Endothelial cell of umbilical vein (primary cell): ENCODE measurements at regions not wholly inside any gene's neighbourhood (a gene's known extent, or its start where the extent isn't known, plus 50 kb on each side); places are given as distances from the start of the nearest gene placed in this dataset.

Source experiments
- BruUV-seq: library from RNA; stranded (reverse); fragments of 400-500 nt; replicated peaks from 2 replicates; lab custom pipeline; 2021; lab: Mats Ljungman, UMichigan
- CTCF ChIA-PET: fragments of 300-600, 350-600 bp; sonication (Branson Sonifier 250); formaldehyde crosslinking; loops from one replicate; lab custom pipeline; 2021; ENCODE audit warnings: antibody characterized with exemption, inconsistent platforms; lab: Charles Lee
- POLR2A ChIA-PET: fragments of 300-600, 350-600 bp; sonication (Branson Sonifier 250); formaldehyde crosslinking; loops from one replicate; lab custom pipeline; 2021; ENCODE audit warnings: antibody characterized with exemption, inconsistent platforms; lab: Charles Lee
- DNase-seq: peaks from one replicate; pipeline ENCODE4 v3.0.0-alpha.2; 2011; ENCODE audit warnings: low read depth, low spot score
- FAIRE-seq: peaks from 2 replicates; lab custom pipeline; 2011; peaks lifted over from hg19 to GRCh38; lab: Jason Lieb, UNC
- H2AFZ ChIP-seq: 2 replicates; pipeline ENCODE4 v1.6.0; 2012; ENCODE audit warnings: low read depth, low read length, control low read depth, inconsistent platforms
- H3K27ac ChIP-seq: 2 replicates; pipeline ENCODE4 v1.5.1; 2011; ENCODE audit warnings: low read depth, mild to moderate bottlenecking, control low read depth, low read length, moderate library complexity; ENCODE audit not compliant: insufficient read depth
- H3K27me3 ChIP-seq, 2 experiments: 2 replicates each; pipeline versions ENCODE4 v1.6.0 to v1.6.1; 2011; ENCODE audit warnings: low read length in 2 of 2, mixed read lengths in 1 of 2; ENCODE audit not compliant: control insufficient read depth in 2 of 2, insufficient read depth in 2 of 2
- H3K36me3 ChIP-seq, 2 experiments: 2 replicates in 1 of 2; 3 replicates in 1 of 2; pipeline ENCODE4 v1.5.1; 2011; ENCODE audit warnings: low read length in 2 of 2, mild to moderate bottlenecking in 1 of 2, moderate library complexity in 1 of 2; ENCODE audit not compliant: control insufficient read depth in 2 of 2, insufficient read depth in 2 of 2; ENCODE audit errors: extremely low read depth in 1 of 2
- H3K4me1 ChIP-seq: 3 replicates; pipeline ENCODE4 v1.5.1; 2011; ENCODE audit warnings: mild to moderate bottlenecking, low read length; ENCODE audit not compliant: control insufficient read depth, insufficient read depth; ENCODE audit errors: extremely low read depth
- H3K4me2 ChIP-seq: 2 replicates; pipeline ENCODE4 v1.6.1; 2011; ENCODE audit warnings: low read length, control low read depth, mixed read lengths; ENCODE audit not compliant: insufficient read depth
- H3K4me3 ChIP-seq, 3 experiments: fragments of 200-600 bp in 1 of 3; sonication (generic), shearing (Covaris generic) in 1 of 3; replicated peaks in 1 of 3; 2 replicates each; pipeline ENCODE4 v1.5.1; 2011 to 2016; ENCODE audit warnings: control low read depth in 3 of 3, low read length in 3 of 3, mild to moderate bottlenecking in 2 of 3, inconsistent platforms in 1 of 3, low read depth in 1 of 3, moderate library complexity in 1 of 3; ENCODE audit not compliant: insufficient read depth in 1 of 3
- H3K79me2 ChIP-seq: 2 replicates; pipeline ENCODE4 v1.6.0; 2012; ENCODE audit warnings: low read length, inconsistent platforms; ENCODE audit not compliant: control insufficient read depth, insufficient read depth
- H3K9ac ChIP-seq: replicated peaks from 2 replicates; pipeline ENCODE3; 2011; ENCODE audit warnings: low read length, control low read depth; ENCODE audit not compliant: insufficient read depth; ENCODE audit errors: extremely low read depth
- H3K9me1 ChIP-seq: replicated peaks from 3 replicates; pipeline ENCODE4 v1.6.0; 2011; ENCODE audit warnings: mild to moderate bottlenecking, low read length; ENCODE audit not compliant: control insufficient read depth, insufficient read depth; ENCODE audit errors: extremely low read depth
- H3K9me3 ChIP-seq: replicated peaks from 2 replicates; pipeline ENCODE4 v1.5.1; 2012; ENCODE audit warnings: low read length, inconsistent platforms; ENCODE audit not compliant: control insufficient read depth, insufficient read depth
- H4K20me1 ChIP-seq: replicated peaks from 2 replicates; pipeline ENCODE3; 2011; ENCODE audit warnings: mild to moderate bottlenecking, low read length; ENCODE audit not compliant: control insufficient read depth, insufficient read depth; ENCODE audit errors: extremely low read depth
- EZH2 ChIP-seq: IDR thresholded peaks from 2 replicates; pipeline ENCODE4 v1.6.1; 2012; ENCODE audit warnings: borderline replicate concordance, low read depth, mild to moderate bottlenecking, moderate library complexity, low read length, inconsistent platforms; ENCODE audit not compliant: severe bottlenecking
- FOS ChIP-seq: IDR thresholded peaks from 2 replicates; pipeline ENCODE4 v1.6.1; 2011; ENCODE audit warnings: mild to moderate bottlenecking, low read length, moderate library complexity, borderline replicate concordance; ENCODE audit not compliant: insufficient read depth
- GATA2 ChIP-seq: IDR thresholded peaks from 2 replicates; pipeline ENCODE4 v1.7.0; 2011; ENCODE audit warnings: low read depth, mild to moderate bottlenecking, moderate library complexity, mixed read lengths, low read length; ENCODE audit not compliant: insufficient read length, insufficient read depth
- JUN ChIP-seq: IDR thresholded peaks from 2 replicates; pipeline ENCODE4 v1.6.1; 2011; ENCODE audit warnings: borderline replicate concordance, low read depth; ENCODE audit not compliant: insufficient read length, insufficient read depth
- MYC ChIP-seq: IDR thresholded peaks from one replicate; pipeline ENCODE4 v1.6.1; 2011; ENCODE audit warnings: mild to moderate bottlenecking, low read depth, low read length
- POLR2A ChIP-seq: IDR thresholded peaks from 2 replicates; pipeline ENCODE4 v1.6.1; 2012; ENCODE audit warnings: low read depth, mild to moderate bottlenecking, control low read depth, low read length
- POLR2AphosphoS5 ChIP-seq: IDR thresholded peaks from 2 replicates; pipeline ENCODE4 v1.6.1; 2012; ENCODE audit warnings: low read depth, mild to moderate bottlenecking, control low read depth, low read length, moderate library complexity; ENCODE audit not compliant: insufficient read depth
- dilution Hi-C: fragments of 300-500 bp; cut with MboI; formaldehyde crosslinking; loops from one replicate; pipeline ENCODE4 v1.15.0; 2019; ENCODE audit warnings: low sequenced_read_pairs; ENCODE audit not compliant: extremely low pct_ligation_motif_present
- intact Hi-C: fragments of 100-400 bp; cut with micrococcal nuclease; formaldehyde crosslinking; loops from one replicate; pipeline ENCODE4 v1.10.0; 2022
- TF ChIP-seq, protein P1 (sequence below), 2 donors: IDR thresholded peaks; 1 replicate in 1 of 2; 2 replicates in 1 of 2; pipeline ENCODE4 v1.5.1; 2011; ENCODE audit warnings: low read length in 2 of 2, mild to moderate bottlenecking in 2 of 2, moderate library complexity in 2 of 2, control low read depth in 1 of 2, inconsistent platforms in 1 of 2, low read depth in 1 of 2; ENCODE audit not compliant: insufficient read depth in 1 of 2; ENCODE audit errors: extremely low read depth in 1 of 2
- TF ChIP-seq, protein P2 (sequence below): IDR thresholded peaks from 2 replicates; pipeline ENCODE4 v1.6.1; 2011; ENCODE audit not compliant: insufficient read depth, insufficient read length

DNA sequence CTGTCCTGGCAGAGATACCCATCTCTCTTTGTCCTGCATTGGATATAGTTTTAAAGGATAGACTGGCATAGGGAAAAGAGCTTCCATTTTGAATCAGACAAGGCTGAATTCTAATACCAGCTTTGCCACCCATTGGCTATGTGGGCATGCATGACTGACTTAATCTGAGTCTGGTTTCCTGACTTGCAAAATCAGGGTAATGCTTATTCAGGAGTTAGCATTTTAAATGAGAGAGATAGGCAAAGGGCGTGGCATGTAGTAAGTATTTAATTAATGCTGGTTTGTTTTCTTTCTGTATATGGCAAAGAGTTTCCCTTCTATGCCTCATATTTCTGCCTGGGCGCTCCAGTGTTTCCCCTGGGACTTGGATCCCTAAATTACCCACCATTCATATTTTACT lies 492.9 kb downstream of the IGSF11 start:
- BruUV-seq, result no TSS peak
- no peak overlapping the region for H2AFZ ChIP-seq

DNA sequence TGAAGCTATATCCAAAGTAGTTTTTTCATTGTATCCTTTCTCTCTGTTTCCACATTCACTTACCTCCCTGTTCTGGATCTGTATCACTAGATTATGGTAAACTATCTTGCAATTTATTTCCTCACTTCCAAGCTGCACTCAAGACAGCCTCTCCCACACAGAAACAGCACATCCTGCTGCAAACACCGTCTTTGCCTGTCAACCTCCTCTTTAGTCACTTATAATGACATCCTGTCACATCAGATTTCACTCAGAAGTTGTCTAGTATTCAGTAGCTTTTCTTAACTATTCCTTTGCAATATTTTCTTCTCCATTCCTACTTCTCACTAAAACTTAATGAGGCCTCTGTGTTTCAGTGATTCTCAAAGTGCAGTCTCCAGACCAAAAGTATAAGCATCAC lies 490.8 kb downstream of the IGSF11 start:
- no peak overlapping the region for H3K4me2 ChIP-seq
- H3K79me2 ChIP-seq, result no peaks in the 10 kb centered on the region
- intact Hi-C loops, result no loop called here
- POLR2A ChIA-PET, result no interaction called here
- no peaks in the 10 kb centered on the region for H3K27me3 ChIP-seq
- H3K9ac ChIP-seq, result no peak overlapping the region
- no peaks in the 10 kb centered on the region for H3K36me3 ChIP-seq
- H2AFZ ChIP-seq, result no peak overlapping the region
- no peaks in the 10 kb centered on the region for H3K9me3 ChIP-seq
- no TSS peak for BruUV-seq
- no peak for DNase-seq
- FAIRE-seq, result no peak
- peaks cover 6% of the 10 kb centered on the region for H3K4me1 ChIP-seq
- CTCF ChIA-PET, result no interaction called here
- TF ChIP-seq, protein P1, sequence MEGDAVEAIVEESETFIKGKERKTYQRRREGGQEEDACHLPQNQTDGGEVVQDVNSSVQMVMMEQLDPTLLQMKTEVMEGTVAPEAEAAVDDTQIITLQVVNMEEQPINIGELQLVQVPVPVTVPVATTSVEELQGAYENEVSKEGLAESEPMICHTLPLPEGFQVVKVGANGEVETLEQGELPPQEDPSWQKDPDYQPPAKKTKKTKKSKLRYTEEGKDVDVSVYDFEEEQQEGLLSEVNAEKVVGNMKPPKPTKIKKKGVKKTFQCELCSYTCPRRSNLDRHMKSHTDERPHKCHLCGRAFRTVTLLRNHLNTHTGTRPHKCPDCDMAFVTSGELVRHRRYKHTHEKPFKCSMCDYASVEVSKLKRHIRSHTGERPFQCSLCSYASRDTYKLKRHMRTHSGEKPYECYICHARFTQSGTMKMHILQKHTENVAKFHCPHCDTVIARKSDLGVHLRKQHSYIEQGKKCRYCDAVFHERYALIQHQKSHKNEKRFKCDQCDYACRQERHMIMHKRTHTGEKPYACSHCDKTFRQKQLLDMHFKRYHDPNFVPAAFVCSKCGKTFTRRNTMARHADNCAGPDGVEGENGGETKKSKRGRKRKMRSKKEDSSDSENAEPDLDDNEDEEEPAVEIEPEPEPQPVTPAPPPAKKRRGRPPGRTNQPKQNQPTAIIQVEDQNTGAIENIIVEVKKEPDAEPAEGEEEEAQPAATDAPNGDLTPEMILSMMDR (IDR thresholded peaks at IDR 0.05; ENCODE audit: extremely low read depth in 1 of 2, insufficient read depth in 1 of 2, low read depth in 1 of 2, low read length in 2 of 2), result no peak
- TF ChIP-seq JUN (no peak), GATA2 (no peak), MYC (no peak), FOS (no peak), POLR2AphosphoS5 (no peak), POLR2A (no peak), EZH2 (no peak)
- TF ChIP-seq, protein P2, sequence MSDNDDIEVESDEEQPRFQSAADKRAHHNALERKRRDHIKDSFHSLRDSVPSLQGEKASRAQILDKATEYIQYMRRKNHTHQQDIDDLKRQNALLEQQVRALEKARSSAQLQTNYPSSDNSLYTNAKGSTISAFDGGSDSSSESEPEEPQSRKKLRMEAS, result no peak
- dilution Hi-C loops, result no loop called here
- no peak overlapping the region for H3K27ac ChIP-seq
- H4K20me1 ChIP-seq, result no peaks in the 10 kb centered on the region
- H3K9me1 ChIP-seq, result no peaks in the 10 kb centered on the region
- no peak overlapping the region for H3K4me3 ChIP-seq

More for the DNA sequence above, 492.9 kb downstream of the IGSF11 start:
- DNase-seq (no peak), FAIRE-seq (no peak)
- ChIA-PET POLR2A (no interaction called here), CTCF (no interaction called here)
- no peaks in the 10 kb centered on the region for H3K4me1 ChIP-seq
- H3K4me2 ChIP-seq, result no peak overlapping the region
- TF ChIP-seq EZH2, result no peak
- TF ChIP-seq JUN, result no peak
- no peak for TF ChIP-seq POLR2AphosphoS5
- TF ChIP-seq, protein P2, result no peak
- TF ChIP-seq, protein P1 (IDR thresholded peaks at IDR 0.05; ENCODE audit: extremely low read depth in 1 of 2, insufficient read depth in 1 of 2, low read depth in 1 of 2, low read length in 2 of 2), result no peak
- no peak for TF ChIP-seq MYC
- no peak for TF ChIP-seq POLR2A
- H3K27ac ChIP-seq, result no peak overlapping the region
- H3K9ac ChIP-seq, result no peak overlapping the region
- no peaks in the 10 kb centered on the region for H3K27me3 ChIP-seq
- no peaks in the 10 kb centered on the region for H4K20me1 ChIP-seq
- intact Hi-C loops (no loop called here), dilution Hi-C loops (no loop called here)
- H3K4me3 ChIP-seq, result no peak overlapping the region
- no peaks in the 10 kb centered on the region for H3K9me1 ChIP-seq
- H3K79me2 ChIP-seq, result no peaks in the 10 kb centered on the region
- H3K9me3 ChIP-seq, result no peaks in the 10 kb centered on the region
- no peaks in the 10 kb centered on the region for H3K36me3 ChIP-seq
